CD4-positive, alpha-beta T cell treated with Interleukin-15 for 4 hours (primary cell): ENCODE measurements at regions not wholly inside any gene's neighbourhood (a gene's known extent, or its start where the extent isn't known, plus 50 kb on each side); places are given as distances from the start of the nearest gene placed in this dataset.
"Not testable (repeated sequence)": the region's sequence is repeated elsewhere in the genome, so short reads cannot be mapped to it uniquely, and the experiment has no call there.

Experiments
- DNase-seq: peaks from one replicate; pipeline ENCODE4 v3.0.0-alpha.2; 2020; ENCODE audit warnings: low spot score

DNA sequence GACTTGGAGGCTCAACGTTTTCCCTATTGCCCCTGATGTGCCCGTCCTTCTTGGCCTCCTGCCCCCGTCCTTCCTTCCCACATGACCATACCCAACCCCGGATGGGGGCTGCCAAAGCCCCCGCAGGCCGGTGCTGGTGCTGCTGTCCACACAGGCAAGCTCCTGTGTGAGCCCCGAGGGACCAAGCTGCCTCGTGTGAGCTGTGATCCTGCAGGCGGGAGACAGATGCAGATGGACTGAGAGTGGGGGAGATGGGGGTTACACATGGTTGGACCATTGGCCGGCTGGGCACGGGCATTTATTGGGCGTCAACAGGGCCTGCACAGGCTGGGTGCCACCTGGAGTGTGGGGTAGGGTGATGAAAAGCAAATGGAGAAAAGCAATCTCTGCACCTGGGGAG, 313.2 kb upstream of the B3GAT1 start:
- DNase-seq = no peak

DNA sequence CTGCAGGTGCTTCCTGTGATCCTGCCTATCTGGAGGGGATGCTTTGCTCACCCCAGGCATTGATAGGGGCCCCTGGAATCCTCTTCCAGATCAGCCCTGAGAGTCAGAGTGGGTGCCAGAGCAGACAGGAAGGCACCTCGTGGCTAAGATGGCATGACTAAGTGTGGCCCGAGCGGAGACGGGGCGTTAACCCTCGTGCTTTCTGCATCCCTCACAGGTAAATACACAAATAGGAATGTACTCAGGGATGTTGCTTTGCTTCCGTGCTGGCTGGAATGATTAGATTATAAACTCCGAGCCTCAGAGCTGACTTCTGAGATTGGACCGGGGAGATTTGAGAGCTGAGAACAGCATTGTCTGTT, 312.7 kb upstream of the B3GAT1 start:
- no peak for DNase-seq

DNA sequence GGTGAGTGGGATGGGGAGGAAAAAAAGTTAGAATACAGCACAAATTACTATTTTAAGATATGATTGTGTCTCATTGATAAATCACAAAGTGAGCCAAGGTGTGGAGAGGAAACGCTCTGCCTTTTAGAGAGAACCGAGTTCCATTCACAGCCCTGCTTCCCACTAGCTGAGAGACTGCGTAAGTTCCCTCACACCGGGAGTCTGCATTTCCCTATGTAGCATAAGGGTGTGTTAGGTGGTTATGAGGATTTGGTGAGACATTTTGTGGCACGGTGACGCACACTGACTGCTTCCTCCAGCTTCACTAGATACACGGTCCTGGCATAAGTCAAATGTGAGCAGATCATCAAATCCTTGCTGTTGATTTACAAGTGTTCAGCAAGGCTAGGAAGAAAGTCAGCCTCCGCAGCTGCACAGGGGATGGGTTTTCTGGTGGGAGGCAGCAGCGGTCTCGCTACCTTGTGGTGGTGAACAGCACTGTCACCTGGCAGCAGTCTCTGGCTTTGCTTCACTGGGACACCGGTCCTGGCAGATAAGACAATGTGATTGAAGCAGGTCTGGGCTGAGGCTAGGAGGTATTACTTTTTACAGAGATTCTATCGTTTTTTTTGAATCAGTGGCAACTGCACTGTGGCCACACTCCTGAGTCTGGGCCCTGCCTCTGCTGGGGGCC, 312.2 kb upstream of the B3GAT1 start:
- DNase-seq = no peak

DNA sequence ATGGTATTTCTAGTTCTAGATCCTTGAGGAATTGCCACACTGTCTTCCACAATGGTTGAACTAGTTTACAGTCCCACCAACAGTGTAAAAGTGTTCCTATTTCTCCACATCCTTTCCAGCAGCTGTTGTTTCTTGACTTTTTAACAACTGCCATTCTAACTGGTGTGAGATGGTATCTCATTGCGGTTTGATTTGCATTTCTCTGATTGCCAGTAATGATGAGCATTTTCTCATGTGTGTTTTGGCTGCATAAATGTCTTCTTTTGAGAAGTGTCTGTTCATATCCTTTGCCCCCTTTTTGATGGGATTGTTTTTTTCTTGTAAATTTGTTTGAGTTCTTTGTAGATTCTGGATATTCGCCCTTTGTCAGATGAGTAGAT, 308.6 kb upstream of the B3GAT1 start:
- not testable (repeated sequence) for DNase-seq

DNA sequence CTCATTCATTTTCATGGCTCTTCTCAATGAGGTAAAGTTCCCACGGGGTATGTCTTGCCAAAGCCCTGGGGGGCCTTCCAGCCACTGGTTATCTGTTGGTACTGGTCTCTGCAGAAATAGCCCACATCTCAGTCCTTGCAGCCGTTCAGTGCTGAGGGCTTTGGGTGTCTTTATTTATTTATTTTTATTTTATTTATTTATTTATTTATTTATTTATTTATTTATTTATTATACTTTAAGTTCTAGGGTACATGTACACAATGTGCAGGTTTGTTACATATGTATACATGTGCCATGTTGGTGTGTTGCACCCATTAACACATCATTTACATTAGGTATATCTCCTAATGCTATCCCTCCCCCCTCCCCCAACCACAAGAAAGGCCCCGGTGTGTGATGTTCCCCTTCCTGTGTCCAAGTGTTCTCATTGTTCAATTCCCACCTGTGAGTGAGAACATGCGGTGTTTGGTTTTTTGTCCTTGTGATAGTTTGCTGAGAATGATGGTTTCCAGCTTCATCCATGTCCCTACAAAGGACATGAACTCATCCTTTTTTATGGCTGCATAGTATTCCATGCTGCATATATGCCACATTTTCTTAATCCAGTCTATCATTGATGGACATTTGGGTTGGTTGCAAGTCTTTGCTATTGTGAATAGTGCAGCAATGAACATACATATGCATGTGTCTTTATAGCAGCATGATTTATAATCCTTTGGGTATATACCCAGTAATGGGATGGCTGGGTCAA, 308.1 kb upstream of the B3GAT1 start:
- not testable (repeated sequence) for DNase-seq

DNA sequence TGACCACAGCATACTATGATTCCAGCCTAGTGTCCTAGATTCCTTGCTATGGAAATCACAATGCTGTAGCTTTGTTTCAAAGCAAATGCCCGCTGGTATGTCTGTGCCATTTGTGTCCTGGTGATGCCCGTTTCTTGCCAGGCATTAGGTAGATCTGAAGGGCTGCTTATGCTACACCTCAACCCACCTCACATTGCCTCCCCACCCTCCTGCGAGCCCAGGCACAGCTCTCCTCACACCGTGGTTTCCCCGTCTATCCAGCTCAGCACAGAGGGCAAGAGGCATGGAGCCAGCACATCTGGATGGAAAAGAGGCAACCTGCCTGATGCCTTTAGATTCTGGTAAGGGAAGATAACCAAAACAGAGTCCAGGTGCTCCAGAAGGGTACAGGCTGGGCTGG, 307.4 kb upstream of the B3GAT1 start:
- DNase-seq = no peak

DNA sequence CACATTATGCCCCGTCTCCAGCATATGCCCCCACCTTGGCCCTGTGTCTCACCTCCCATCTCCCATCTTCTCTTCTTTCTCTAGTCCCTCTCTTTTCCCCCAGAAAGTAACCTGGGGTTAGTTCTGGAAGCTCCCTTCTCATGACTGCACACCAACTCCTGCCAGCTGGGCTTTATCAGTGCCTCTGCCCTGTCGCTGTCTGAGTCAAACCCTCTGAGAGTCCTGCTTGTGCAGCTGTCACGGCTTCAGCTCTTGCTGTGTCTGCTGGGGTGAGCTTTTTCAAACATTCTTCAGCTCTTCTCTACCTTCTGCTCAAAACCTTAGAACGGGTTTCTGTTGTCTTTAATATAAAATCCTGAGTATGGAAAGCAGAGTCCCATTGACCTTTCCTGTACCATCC, 304.5 kb upstream of the B3GAT1 start:
- no peak for DNase-seq

DNA sequence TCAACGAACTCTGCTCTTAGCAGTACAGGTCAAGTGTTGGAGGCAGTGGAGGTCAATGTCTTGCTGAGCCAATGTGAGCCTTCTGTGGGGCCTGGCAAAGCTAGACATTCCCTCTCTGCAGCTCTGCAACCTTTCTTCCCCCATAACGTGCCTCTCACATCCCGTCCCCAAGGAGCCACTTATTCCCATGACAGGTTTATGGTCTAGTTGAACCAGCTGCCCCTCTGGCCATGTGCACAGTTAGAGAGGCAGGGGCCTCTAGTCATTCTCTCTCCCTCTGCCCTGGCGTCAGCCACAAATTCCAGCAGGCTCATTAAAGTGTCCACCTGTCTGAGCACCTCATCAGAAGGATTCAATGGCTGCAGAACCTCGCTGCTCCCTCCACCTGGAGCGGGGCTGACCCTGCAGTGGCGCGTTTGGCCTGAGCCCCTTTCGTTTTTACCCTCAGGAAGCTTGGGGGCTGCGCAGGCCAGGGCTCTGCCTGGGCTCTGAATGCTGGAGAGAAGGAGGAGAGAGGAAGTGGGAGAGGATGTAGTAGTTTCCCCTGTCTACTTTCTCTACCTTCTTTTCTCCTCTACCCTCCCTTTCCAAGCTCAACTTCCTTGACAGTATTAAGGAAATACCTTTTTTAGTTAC, 302.1 kb upstream of the B3GAT1 start:
- no peak for DNase-seq

DNA sequence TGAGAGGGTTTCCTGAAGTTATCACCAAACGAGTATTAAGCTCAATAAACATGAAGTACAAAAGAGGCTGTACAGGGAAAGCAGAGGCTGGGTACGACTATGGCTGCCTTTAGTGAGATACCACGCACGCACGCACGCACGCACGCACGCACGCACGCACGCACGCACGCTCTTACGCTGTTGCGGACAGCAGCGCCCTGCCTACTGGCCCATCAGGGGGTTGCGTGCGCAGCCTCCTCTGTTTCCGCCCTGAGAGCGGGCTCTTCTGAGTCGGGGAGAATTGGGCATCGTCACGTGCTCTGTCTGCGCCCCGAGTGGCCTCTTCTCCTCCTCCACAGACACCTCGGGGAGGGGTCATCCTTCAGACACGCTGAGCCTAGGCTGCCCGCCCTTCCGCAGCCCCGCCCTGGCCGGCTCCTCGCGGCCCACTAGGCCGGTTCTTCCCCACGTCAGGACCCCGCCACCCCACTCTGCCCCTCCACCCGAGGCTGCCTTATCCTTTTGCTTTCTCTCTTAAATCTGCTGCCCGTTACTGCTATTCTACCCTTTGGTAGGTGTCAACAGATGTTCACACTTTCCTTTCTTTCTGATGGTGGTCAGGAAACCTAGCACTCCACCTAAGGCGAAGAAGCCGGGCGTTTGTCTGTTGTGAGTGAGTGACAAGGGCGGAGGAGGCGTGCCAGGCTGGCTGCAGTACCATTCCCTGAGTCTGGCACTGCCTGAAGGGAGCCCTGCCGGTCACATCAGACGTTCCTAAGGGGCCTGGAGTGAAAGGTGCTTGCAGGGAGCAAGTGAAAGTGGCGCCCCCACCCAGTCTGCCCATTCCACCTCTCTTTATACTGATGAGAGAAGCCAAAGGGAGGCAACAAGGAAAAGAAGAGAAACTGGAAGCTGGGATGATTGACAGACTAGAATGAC, 300.4 kb upstream of the B3GAT1 start:
- no peak for DNase-seq

DNA sequence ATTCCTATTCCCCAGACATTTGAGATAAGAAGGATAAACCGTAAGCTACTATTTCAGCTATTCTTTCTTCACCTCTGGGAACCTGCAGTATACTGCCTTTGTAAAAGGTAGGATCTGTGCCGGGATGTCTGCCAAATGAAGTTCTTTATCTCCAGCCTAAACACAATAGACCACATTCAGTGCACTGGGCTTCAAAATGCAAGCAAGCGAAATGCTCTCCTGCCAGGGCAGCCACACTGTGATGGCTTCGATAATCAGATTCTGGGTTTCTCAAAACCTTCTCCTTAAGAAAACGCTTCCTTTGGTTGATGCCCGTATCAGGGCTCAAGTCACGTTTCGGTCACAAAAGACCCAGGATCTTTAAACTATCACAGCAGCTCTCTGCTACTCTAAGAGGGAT, 299.5 kb upstream of the B3GAT1 start:
- no peak for DNase-seq

DNA sequence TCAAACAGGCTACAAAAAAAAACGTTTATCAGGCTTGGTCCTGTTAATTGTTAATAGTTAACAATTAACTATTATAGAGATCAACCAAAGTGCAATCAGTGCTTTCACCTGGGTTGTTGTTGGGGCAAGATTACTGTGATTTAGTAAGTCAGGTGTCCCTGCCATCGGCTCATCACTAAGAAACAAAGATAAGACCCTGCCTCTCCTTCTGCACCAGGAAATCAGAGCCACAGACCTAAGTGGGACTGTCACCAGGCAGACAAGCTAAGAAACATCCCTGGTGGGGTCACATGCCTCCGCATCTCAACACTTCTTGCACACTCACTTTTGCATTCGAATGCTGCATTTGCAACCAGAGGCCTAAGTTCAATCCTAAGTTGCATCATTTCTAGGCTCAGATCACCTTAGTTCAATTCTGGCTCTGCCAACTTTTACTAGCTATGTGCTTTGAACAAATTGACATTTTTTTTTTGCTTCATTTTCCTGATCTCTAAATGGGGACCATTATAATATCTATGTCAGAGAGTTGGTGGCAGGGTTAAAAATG, 298.9 kb upstream of the B3GAT1 start:
- no peak for DNase-seq

DNA sequence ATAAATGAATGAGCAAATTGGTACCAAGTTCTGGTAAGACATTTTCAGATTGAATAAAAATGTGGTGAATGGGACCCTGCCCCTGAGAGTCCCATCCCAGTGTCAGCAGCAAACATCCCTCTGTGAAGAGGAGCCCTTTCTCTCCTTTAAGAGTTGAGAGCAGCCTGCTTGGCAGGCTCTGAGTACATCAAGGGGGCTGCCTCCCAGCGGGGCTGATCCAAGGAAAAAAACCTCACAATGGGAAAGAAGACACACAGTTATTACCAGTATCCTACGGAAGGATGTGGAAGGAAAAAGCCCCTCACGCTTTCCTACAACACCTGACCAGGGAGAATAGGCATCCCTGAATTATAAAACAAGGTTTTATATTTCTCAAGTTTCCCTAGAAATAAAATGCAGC, 293.8 kb upstream of the B3GAT1 start:
- DNase-seq = no peak

DNA sequence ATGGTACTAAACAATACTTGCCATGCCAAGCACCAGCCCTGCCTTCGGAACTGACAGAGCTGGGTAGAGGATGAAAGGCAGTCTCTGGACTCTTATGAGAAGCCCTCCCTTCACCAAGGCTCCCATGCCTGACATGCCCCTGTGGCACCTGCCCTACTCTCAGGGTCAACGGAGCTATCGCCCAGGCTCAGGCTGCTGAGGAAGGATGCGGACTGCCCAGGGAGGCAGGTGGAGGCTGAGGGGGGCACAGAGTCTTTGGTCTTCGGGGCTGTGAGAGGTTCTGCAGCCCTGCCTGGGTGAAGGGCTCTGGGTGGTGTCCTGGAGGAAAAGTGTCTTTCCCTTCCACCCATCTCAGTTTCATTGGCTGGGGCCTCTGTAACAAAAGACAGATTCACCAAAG, 290.8 kb upstream of the B3GAT1 start:
- no peak for DNase-seq

DNA sequence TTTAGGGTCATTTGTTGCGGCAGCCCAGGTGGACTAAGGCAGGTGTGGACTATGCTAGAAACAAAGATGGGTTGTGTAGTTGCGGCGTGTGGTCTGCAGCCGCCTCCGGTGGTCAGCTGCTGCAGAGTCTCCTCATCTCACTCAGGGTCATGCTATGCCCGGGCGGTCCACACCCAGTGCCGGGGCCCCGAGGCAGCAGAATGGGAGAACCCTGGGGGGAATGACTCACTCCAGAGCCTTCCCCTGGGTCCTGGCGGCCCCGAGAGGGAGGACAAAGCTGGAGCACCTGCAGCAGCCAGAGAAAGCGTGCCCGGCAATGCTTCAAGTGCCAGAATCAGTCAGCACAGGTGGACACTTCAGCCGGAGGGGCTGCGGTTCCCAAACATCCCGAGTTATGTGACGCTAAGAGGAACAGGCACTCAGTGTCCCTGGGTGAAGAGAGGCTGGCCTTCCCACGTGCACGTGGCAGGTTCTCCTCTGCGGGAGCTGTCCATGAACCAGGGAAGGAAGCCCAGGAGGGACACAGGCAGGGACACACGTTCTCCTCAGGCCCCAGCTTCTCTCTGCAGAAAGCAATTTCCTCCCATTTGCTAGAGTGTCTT, 289.6 kb upstream of the B3GAT1 start:
- DNase-seq = no peak

DNA sequence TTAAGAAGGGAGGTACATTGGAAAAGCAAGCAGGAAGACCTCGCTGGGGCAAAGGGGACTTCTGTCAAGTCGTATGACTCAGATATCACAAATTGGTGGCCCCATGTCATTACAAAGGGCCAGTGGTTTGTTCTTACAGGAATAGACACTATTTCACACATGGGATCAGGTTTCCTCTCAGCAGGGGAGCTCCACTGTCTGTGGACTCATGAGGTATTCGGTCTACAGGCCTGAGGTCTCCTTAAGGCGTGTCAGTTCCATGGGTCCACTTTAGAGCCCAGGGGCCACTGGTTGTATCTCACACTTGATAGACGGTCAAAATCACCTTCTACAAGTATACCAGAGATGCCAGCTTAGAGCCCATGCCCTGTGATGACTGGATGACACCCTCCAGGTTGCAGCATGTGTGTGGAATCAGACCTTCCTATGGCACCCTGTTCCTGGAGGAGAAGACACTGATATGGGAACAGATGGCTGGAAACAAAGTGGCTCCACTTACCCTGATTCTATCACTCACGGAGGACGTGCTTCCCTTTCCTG, 288.1 kb upstream of the B3GAT1 start:
- no peak for DNase-seq

DNA sequence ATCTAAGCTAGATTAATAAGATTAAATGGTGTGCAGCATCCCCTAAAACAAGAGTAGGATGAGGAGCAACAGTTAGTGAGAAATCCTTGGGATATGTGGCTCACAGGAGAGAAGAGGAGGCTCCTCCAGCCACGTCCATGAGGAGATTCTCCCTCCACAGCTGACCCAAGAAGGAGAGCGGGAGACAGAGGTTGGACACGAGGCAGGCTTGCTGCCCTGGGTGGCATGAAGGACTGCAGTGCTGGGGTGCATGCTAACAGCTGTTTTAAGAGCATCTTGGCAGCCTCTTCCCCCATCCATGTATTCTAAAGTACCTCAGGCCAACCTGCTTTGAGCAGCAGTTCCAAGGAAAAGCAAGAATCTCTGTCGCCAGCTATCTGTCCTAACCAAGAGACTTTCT, 284.4 kb upstream of the B3GAT1 start:
- DNase-seq = no peak

DNA sequence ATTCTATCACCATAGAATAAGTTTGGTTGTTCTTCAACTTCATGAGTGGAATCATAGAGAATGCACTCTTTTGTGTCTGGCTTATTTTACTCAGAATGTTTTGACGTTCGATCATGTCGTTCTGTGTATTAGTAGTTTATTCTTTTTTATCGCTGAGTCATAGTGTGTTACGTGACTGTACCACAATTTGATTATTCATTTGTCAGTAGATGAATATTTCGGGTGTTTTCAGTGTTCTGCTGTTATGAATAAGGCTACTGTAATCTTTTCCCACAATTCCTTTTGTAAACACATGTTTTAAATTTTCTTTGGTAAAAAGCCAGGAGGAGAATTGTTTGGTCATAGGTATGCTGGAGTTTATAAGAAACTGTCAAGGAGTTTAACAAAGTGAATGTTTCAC, 279.9 kb upstream of the B3GAT1 start:
- DNase-seq = no peak

DNA sequence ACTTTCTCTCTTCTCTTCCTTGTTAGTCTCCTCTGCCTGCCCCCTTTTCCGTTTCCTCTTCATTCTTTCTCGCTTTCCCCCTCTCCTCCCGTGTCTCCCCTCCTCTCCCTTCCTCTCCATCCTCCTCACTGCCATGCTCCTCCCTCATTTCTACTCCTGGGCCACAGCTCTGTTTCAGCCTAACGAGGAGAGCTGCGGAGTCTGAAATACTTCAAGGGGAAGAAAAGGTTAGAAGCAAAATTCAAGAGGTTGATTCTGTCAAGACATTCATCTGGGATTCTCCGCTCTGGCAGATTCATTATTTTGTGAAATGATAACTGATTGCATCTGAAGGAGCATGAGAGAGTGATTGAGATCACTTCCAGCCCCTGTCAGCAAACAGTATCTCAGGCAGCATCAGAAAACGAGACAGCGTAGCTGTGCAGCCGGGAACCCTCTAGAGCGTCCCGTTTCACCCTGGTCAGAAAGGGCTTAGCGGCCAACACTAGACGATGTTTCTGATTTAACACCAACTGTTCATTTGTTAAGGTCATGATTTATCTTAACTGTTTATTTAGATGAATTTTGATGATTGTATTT, 279.3 kb upstream of the B3GAT1 start:
- no peak for DNase-seq

DNA sequence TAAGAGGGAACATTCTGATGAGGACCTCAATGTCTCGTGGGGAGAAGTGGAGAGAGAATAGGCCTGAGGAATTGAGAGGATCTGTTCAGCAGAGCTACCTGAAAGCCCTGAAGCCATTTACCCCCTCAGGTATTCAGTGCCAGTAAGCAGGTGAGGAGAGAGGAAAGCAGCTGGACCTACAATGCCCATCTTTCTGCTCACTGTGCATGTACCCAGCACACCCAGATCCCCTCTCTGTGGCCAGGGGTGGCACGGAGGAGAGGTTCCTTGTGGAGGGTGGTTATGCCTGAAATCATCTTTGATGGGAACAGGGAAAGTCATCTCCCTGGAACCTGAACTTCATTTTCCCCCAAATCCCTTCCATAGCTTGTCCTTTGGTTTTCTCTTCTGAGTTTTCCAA, 277.8 kb upstream of the B3GAT1 start:
- DNase-seq = no peak

DNA sequence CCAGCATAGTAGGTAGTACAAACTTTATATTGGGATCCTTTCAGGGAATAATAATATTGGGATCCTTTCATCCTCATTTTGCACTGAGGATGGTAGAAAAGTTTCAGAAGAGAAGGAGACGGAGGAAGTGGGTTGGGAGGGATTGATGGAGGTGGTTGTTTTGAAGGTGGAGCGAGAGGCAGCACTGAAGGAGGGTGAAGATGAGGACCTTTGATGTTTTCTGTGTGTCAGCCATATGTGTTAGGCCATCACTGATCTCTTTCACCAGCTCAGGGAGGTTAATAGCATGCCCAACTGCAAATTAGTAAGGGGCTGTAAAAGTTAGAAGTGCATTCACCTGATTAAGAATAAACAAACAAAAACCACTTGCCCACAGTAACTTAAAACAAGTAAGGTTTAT, 275.5 kb upstream of the B3GAT1 start:
- DNase-seq = no peak

DNA sequence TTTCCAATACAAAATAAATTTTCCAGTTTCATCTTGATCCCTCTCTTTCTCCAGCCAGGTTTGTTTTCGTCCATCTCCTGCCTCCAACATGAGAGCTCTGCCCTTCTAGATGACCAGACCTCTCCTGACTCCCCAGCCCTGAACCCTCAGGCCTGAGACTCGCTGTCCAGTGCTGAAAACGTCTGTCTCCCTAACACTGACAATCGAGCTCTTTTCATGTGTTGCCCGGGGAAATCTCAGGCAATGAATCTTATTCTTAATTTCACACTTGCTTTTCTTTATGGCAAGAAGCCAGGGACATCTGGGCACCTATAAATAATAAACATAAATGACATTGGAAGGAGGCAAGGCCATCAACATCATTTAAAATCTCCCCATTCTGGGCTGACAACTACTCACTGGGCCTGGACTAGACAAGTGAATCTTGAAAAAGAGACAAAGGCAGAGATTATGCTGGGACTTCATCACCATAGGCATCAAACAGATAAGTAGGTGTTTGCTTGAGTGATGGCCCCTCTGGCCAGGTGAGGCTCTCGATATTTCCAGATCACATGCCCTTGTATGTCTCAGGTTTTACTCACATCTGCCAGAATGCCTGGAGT, 274.5 kb upstream of the B3GAT1 start:
- DNase-seq = no peak
